AG08395 (cell line): ENCODE measurements at regions not wholly inside any gene's neighbourhood (a gene's known extent, or its start where the extent isn't known, plus 50 kb on each side); places are given as distances from the start of the nearest gene placed in this dataset.

Experiments used
- DNase-seq: peaks from one replicate; pipeline ENCODE4 v3.0.0; 2012; ENCODE audit warnings: mixed read lengths, low spot score

DNA sequence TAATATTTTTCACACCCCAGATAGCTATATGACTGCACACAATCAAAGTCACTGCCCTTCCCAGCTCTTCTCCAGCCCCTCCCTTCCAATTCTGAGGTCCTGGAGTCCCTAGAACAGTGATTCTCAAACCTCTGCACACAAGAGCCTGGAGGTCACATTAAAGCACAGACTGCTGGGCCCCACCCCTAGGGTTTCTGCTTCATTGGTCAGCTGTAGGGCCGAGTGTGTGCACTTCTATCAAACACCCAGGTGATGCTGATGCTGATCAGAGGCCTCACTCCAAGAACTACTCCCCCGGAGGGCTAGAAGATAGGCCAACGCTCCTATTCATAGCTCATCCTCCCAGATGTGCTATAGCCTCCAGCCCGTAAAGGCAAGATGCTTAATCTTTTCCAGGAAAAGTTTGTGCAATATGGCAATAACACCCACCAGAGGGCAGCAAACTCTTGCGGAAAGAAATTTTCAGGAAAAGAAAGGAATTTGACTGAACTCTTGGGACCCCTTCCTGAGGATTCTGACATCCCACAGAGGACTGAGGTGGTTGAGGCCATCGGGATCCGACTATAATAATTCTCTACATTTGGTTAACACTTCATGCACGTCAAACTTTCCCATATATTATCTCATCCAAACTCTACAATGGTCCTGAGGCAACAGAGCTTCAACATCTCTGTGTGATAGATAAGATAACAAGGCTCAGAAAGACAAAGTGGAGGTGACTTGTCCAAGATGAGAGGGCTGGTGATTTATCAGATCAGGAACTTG, 194.2 kb upstream of the PKDCC start:
- peak; percentile 67 for DNase-seq

DNA sequence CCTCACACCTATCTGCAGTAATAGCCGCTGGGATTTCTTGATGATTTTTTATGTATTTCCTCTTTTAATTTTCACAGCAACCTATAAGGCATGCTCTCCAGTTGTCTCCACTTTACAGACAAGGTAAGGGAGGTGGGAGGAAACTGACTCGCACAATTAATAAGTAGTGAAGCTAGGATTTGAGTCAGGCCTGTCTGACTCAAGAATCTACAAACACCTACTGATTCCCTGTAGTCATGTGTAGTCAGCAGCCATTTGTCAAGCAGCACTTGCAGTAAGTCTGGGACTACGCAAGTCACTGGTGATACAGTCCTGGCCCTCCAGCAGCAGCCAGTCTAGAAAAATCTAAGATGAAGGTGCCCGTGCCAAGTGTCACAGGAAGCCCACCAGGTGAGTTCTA, 193.6 kb upstream of the PKDCC start:
- no peak for DNase-seq

DNA sequence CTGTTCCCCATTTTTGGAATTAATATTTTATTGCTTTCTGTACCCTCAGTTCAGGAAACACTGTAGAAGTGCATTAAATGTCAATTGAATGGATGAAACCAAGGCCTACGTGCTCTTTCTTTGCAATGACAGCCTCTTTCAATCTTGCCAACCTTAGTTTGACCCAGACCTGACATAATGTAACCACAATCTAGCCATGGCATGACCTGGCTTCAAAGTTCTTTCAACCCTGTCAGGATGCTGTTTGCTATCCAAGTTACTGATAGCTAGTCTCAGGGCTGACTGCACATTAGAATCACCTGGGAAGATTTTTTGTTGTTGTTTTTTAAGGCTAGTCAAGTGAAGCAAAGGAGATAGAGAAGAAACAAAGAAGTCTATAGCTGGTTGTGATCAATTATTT, 190.9 kb upstream of the PKDCC start:
- DNase-seq, result no peak

DNA sequence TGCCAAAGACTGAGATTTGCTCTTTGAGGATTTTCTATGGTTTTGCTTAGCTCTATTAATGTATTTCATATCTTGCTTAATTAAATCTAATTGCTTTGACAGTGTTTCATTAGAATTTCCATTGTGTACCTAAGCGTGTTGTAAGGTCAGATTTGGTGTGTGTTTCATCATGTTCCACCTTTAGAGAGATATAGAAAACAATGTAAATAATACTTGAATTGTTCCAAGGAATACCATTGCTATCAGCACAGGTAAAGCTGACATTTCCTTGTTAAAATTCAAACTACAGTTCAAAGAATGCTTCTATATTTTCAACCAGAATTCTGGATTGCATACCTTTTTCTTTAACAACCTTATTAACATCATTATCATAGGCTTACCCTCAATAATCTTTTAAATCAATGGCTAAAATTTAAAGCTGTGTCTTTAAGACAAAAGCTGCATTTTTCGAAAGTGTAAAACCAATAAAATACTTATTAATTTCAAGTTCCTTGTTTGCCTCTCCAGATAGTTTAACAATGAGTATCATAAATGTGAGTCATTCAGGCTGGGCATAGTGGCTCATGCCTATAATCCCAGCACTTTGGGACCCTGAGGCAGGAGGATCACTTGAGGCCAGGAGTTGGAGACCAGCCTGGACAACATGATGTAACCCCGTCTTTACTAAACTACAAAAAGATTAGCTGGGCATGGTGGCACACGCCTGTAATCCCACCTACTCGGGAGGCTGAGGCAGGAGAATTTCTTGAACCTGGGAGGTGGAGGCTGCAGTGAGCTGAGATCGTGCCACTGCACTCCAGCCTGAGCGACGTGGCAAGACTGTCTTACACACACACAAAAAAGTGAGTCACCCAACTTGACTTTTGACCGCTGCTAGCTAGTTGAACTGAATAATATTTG, 188.0 kb upstream of the PKDCC start:
- no peak for DNase-seq

DNA sequence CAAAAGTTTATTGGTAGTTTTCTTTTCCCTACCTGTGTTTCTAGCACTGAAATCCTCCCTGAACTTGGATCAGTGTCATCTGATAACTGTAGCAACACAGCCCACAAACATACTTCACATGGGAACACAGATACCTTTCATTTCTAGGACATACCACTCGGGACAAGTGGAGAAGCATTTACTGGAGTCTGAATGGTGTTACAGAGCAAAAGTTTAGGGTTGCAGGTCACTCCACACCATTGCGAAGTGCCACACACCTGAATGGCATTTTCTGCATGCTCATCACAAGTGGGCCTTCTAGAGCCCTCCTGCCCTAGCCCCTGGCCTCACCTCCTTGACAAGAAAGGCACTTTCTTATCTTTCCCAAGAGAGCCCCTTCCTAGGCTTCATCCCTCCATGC, 184.8 kb upstream of the PKDCC start:
- no peak for DNase-seq

DNA sequence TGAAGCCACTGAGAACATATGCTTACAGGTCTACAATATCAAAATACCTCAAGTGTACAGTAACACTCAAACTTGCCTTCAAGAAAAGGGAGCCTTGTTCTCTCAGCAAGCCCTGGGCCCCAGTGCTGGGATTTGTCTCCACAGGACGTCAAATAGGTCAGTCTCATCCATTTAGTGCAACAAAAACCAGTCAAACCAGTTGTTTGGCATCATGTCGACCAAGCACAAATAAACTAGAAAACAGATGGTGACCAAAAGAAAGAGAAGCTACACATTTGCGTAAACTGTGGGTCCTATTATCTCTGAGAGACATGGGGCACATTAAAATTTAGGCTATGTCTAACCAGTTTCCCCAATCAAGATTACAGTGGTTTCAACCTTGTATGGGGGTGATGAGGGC, 182.6 kb upstream of the PKDCC start:
- no peak for DNase-seq

DNA sequence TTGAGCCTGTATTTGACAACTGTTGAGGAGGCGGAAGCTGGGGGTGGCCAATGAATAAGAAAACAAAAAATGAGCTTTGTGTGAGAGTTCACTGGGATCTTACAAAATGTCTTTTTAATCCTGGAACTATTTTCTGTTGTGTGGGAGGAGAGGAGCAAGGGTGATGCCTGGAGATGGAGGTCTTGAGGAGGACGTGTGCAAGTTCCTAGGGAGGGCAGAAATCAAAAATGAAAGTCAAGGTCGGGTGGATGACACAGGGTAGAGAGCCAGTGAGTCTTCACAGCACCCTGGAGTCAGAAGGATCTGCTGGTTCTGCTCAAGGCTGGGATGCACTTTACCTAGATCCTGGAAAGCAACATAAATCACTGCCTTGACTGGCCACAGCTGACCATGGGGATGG, 180.3 kb upstream of the PKDCC start:
- no peak for DNase-seq

DNA sequence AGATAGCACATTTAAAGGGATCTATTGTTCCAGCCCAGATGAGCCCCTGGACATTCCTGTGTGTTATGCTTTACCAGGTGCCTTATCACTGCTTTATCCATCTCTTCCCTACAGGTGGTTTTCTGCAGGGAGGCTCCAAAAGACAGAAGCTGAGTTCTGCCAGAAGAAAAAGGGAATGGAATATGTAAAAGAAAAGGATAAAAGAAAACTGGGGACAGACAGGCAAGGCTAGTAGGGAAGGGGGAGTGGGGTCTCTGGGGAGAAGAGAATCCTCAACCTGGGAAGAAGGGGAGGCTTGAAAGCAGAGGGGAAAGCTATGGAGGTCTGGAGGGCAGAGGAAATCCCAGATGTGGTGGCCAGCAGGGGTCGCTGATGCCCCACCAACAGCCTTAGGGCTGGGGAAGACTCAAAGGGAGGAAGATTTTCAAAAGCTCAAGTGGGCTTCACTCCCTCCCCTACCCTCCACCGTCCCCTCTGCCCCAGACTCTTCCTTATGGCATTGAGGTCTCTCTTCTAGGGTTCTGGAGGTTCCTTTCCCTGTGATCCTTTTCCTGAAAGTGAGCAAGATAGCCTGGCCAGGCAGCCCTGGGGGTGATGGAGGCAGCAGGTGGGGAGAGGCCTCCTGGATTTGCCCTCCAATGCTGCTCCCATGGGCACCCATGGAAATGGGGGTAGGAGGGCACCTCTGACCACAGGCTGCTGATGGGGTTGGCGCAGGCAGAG, 178.1 kb upstream of the PKDCC start:
- DNase-seq, result peak; percentile 80

DNA sequence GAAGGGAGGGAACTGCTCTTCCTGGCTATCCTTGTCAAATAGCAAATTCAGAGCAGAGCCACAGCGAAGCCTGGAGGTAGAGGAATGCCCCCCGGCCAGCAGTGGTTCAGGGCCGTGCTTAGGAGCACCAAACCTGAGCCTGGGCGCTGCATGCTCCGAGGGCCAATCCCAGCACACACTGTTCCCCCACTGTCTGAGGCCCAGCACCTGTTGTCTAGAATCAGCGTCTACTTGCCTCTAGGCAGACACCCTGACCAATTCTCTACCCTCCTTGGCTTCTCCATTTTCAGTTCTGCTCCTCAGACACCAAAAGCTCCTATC, 177.6 kb upstream of the PKDCC start:
- no peak for DNase-seq

DNA sequence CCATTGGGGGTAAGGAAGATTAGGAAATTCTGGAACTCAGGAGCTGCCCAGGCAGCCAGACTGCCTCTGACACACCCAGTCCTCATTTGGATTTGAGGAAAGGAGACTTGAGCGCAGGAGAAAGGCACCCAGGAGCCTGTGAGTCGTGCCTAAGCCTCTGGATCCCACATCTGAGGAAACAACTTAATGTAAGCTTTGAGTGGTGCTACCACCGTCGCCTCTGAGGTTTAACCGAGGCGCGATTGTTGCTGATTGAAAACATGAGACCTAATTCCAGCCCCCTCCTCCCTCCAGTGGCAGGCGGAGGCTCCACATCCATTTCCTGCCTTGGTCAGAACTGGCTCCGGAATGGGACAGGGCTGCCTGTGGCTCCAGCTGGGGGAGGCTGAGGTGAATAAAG, 176.7 kb upstream of the PKDCC start:
- peak; percentile 46 for DNase-seq

DNA sequence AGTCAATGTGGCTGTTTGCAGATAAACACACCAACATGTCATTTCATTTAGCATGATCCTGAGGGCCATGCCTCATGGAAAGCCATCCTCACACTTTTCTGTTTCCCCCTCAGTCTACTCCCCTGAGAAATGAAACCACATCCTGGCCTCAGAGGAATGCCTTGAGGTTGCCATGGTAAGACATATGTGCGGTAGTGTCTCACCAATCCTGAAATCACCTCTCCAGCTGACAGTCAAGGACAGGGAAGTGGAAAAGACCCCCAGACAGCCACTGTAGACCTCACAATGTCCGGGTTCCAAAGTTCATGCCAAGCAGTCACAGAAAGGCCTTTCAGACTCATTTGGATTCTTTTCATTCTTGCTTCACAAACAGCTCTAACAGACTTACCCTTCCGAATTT, 175.2 kb upstream of the PKDCC start:
- DNase-seq, result peak; percentile 57

DNA sequence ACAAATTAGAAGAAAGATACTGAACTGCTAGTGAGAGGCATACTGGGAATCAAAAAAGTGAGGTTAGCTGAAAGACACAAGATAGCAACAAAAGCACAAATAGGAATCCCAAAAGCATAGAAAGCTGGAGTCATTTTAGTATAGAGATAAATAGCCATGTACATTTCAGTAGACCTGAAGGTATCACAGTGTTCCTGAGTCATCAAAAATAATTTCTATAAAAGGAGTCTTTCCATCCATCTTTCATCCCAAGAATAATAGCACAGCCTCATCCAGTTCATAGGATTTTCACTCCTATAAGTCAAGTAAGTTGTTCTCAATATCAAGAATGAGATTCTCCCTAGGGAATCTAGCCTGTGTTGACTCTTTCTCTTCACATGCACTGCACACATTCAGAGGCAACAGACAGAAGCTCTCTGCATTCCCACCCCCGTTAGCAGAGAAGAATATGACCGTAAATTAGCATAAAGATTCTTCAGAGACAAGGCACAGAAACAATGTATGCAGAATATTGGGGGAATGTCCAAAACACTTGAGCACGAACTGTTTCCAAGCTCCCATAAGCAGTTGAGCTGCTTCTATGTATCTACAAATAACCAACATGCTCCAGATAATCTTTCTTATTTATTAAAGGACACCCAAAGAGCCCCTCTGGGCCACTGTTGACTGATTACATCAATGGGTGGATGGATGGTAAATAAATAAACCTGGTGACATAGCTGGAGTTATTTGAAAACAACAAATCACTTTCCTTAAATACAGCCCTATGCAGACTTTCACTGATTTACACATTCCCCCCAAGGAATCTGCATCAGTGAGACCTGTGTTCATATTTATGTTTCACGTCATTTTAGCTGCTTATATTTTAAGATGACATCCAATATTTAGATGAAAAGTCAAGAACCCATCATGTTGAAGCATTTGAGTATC, 174.5 kb upstream of the PKDCC start:
- no peak for DNase-seq

DNA sequence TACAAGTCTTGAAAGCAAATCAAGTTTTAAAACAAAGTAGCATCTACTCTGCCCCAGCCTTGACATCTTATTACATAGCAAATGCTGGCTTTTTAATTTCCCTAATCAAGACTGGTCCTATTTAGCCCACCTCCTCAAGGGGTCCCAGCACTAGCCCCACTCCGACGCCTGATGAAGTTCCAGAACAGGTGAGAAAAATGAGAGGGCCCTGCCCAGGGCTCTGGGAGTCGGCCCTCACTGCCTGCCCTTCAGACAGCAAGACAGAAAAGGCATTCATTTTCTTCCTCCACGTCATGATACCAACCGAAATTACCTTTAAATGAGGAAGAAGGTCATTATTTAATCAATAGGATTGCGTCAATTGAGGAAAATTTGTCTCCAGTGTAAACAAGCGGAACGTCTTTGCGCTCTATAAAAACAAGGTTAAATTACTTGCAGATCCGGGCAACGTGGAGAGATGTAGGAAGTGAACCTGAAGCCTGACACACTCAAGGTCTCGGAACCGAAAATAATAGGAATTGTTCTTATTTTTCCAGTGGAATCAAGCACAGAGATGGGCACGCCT, 170.6 kb upstream of the PKDCC start:
- DNase-seq, result no peak

DNA sequence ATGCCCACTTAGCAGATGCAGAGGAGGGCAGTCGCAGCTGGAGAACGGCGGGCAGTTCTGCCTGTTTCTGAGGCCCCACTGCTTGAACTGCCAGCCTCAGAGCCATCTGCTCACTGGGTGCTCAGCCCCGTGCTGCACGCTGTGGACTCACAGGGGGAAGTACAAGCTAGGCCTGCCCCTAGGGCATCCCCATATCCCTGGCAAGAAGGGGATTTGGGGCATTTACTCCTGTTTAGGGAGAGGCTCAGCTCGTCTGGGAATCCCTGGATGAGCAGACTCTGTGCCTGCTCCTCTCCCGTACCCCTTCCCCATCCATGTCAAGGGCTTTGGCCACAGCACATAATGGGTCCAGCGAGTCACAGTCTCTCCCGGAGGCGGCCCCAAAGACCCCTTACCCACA, 169.8 kb upstream of the PKDCC start:
- DNase-seq, result no peak

DNA sequence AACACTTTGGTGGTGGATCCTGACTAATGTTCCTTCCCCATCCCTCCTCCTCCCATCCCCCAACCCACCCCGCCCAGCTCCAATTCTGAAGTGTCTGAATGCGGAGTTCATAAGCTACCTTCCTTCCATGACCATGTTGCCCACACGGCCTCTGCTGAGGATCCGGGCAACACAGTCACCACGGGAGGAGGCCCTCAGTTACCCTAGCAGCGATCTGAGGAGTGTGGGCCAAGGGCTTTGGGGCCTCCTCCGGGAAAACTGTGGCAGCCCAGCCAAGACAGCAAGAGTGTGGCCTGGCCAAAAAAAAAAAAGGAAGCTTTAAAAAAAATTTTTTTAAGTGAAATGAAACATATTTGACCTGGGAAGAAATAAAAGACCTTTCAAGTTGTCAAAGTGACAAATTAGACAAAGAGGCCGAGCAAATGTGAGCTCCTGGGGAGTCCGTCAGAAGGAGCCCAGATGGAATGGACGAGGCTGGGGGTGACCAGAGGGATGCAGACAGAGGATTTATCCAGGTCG, 169.0 kb upstream of the PKDCC start:
- no peak for DNase-seq

DNA sequence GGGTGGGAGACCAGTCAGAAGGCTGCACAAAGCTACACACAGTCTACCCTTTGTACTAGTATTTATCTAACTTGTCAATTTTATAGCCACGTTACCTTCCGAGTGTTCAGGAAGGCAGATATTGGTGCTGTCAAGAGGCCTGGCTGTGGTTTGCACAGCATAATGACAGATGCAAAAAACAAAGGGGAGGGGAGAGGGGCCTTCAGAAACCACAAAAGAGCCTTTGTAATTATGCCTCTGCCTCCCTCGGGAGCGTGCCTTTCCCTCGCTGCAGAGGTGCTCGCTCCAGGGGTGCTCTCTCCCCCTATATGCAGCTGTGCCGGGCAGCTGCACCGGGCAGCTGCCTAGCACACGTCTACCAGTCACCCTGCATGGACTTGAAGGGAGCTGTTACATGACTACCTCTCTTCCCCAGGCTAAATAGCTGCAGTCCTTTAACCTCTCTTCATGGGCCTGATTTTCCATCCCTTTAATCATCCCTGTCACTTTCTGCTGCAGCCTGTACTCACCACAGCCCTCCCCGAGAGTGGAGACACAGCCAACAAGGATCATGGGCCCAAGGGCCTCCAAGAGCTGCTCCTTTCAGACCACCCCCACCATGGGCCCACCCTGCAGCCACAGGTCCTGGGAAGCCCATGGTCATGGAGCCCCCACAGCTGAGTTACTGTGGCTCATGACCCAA, 168.4 kb upstream of the PKDCC start:
- DNase-seq, result no peak

DNA sequence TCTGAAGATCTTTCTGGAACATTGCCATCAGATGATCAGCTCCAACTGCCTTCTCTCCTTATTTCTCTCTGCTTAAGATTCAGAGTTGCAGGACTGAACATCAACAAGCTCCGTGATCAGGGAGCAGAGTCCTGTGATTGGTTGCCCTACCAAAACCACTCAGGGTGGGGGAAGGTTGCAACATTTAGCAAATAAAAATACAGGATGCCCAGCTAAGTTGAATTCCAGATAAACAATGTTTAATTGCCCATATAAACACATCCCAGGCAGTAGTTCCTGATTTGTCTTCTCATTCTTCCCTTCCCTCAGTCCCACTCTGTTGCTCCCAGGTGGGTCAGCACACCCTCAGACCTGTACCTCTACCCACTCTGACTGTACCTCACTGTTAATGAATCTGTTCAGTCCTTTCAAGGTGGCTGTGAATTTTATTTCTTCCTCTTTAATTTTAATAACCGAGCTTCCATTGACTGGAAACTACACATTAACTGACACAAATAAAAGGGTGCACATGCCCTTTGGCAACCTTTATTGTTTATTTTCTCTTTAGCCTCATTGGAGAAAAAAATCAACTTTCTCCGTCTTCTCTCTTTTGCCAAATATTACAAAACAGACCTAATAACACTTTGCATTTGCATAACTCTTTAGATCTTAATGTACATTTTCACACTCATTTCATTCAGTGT, 167.1 kb upstream of the PKDCC start:
- no peak for DNase-seq

DNA sequence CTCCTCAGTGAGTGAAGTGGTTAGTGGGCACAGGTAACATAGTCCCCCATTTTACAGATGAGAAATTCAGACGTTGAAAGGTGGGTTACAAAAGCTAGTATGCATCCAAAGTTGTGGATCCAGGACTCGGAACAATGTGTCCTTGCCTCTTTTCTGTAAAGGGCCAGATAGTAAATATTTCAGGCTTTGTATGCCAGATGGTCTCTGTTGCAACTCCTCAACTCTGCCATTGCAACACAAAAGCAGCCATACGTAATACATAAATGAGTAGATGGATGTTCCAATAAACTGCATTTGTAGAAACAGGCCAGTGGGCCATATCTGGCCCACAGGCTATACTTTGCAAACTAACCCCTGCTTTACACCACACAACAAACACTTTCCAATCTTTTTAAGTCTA, 166.6 kb upstream of the PKDCC start:
- DNase-seq, result no peak

DNA sequence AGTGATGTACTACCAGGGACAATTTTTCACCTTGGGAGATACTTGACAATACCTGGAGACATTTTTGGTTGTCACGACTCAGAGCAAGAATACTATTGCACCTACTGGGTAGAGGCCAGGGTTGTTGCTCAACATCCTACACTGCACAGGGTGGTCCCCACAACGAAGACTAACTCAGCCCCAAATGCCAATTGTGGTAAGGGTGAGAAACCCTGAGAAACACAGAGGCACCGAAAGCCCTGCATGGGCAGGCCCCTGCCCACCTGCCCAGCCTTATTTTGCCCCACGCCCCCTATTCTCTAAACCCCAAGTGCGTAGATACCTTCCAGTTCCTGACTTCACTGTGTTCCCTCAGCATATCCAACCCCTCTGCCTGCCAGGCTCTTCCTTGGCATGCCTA, 163.1 kb upstream of the PKDCC start:
- no peak for DNase-seq

DNA sequence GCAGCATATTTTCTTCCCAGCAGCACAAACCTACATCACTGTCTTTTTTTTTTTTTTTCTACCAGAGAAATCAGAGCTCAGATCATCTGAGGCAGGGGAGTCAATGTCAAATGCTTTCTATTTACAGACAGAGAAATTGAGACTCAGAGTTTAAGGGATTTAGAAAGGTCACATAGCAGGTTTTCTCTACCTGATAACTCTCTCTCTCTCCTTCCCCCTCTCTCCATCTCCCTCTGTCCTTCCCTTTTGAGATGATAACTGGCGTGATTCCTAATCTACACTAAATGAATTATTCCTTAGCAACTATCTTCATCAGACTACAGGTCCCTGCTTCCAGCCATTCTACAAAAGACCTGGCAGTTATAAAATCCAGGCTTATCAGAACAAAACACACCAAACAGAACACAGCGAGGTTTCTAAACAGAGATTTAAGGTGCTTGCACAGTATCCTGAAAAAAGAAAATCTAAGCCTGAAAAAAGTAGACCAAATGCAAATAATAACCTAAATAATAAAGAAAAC, 161.6 kb upstream of the PKDCC start:
- DNase-seq, result no peak
